GM18498 (cell line): ENCODE measurements at regions not wholly inside any gene's neighbourhood (a gene's known extent, or its start where the extent isn't known, plus 50 kb on each side); places are given as distances from the start of the nearest gene placed in this dataset.
"Not testable (repeated sequence)": the region's sequence is repeated elsewhere in the genome, so short reads cannot be mapped to it uniquely, and the experiment has no call there.

Experiments used
- ATAC-seq: cut with Tn5 transposase; IDR thresholded peaks from one replicate; pipeline ENCODE4 v1.9.1; 2021; ENCODE audit warnings: mild to moderate bottlenecking, moderate library complexity; ENCODE audit not compliant: unreplicated experiment

GRCh38 chr2:18998491-18998890 lies 359.9 kb downstream of the OSR1 start:
- no peak for ATAC-seq

GRCh38 chr2:18993756-18994338 lies 364.6 kb downstream of the OSR1 start:
- ATAC-seq, result no peak

GRCh38 chr2:18991177-18992168 lies 366.9 kb downstream of the OSR1 start:
- no peak for ATAC-seq

- ATAC-seq, result no peak
These were observed 369.7 kb downstream of the OSR1 start for GRCh38 chr2:18988631-18989232.

- ATAC-seq, result no peak
These were observed 370.8 kb downstream of the OSR1 start for GRCh38 chr2:18987592-18988073.

- no peak for ATAC-seq
These were observed 371.4 kb downstream of the OSR1 start for GRCh38 chr2:18987016-18987415.

- ATAC-seq, result no peak
These were observed 372.4 kb downstream of the OSR1 start for GRCh38 chr2:18986046-18986445.

GRCh38 chr2:18980786-18981430 lies 377.5 kb downstream of the OSR1 start:
- no peak for ATAC-seq

- no peak for ATAC-seq
These were observed 378.2 kb downstream of the OSR1 start for GRCh38 chr2:18980104-18980785.

GRCh38 chr2:18977409-18977808 lies 381.0 kb downstream of the OSR1 start:
- ATAC-seq, result no peak

- peak; percentile 82 for ATAC-seq
These were observed 382.1 kb downstream of the OSR1 start for GRCh38 chr2:18976168-18976961.

- ATAC-seq, result no peak
These were observed 382.8 kb downstream of the OSR1 start for GRCh38 chr2:18975506-18976167.

- ATAC-seq, result no peak
These were observed 382.3 kb upstream of the NT5C1B start for GRCh38 chr2:18971628-18972027.

- no peak for ATAC-seq
These were observed 381.7 kb upstream of the NT5C1B start for GRCh38 chr2:18971069-18971378.

GRCh38 chr2:18966131-18966530 lies 376.8 kb upstream of the NT5C1B start:
- ATAC-seq, result no peak

GRCh38 chr2:18963739-18964256 lies 374.4 kb upstream of the NT5C1B start:
- not testable (repeated sequence) for ATAC-seq

- no peak for ATAC-seq
These were observed 372.6 kb upstream of the NT5C1B start for GRCh38 chr2:18961991-18962421.

GRCh38 chr2:18959952-18960717 lies 370.8 kb upstream of the NT5C1B start:
- no peak for ATAC-seq
